ENCODE measurements at regions not wholly inside any gene's neighbourhood (a gene's known extent, or its start where the extent isn't known, plus 50 kb on each side); places are given as distances from the start of the nearest gene placed in this dataset.
"Not testable (repeated sequence)": the region's sequence is repeated elsewhere in the genome, so short reads cannot be mapped to it uniquely, and the experiment has no call there.

GRCh38 chr13:109959903-109960302, 173.5 kb upstream of the IRS2 start:
- H3K4me3 Mint-ChIP-seq, result no peak overlapping the region
- H3K9me3 Mint-ChIP-seq (ENCODE audit: low read depth), result peaks cover 8% of the 10 kb centered on the region
- peaks cover 5% of the 10 kb centered on the region for H3K27me3 Mint-ChIP-seq
- no peaks in the 10 kb centered on the region for H3K36me3 Mint-ChIP-seq
- peaks cover 2% of the 10 kb centered on the region for H3K4me1 Mint-ChIP-seq (ENCODE audit: low read depth)
- H3K27ac Mint-ChIP-seq, result no peak overlapping the region

DNA sequence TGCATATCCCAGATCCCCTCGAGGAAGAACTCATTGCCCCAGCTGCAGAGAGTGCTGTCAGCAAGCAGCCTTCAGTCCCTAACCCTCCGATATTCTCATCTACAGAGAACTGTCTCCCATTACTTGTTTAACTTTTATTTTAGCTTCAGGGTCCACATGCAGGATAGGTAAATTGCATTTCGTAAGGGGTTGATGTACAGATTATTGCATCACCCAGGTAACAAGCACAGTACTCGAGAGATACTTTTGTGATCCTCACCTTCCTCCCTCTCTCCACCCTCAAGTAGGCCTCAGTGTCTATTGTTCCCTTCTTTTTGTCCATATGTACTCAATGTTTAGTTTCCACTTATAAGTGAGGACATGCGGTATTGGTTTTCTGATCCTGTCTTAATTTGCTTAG, 171.5 kb upstream of the IRS2 start:
- peaks cover 2% of the 10 kb centered on the region for H3K27me3 Mint-ChIP-seq
- no peaks in the 10 kb centered on the region for H3K36me3 Mint-ChIP-seq
- peaks cover 8% of the 10 kb centered on the region for H3K9me3 Mint-ChIP-seq (ENCODE audit: low read depth)
- H3K27ac Mint-ChIP-seq, result no peak overlapping the region
- no peaks in the 10 kb centered on the region for H3K4me1 Mint-ChIP-seq (ENCODE audit: low read depth)
- no peak overlapping the region for H3K4me3 Mint-ChIP-seq

DNA sequence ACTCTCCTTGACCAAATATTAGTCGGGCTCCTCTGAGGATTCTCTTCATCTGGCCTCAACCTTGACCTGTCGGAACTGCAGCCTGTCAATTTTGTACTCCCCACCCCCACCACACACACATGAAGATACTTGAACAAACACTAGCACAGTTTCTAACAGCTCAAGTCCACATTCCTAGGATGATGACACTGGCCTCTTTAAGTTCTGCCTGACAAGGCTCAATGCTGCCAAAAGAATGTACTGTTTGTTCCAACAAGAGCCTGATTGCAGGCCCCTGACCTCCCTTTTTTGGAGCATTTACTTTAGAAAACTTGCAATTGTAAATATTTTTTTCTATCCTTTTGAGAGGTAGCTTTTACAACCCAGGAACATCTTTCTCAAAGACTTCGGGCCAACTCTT, 169.2 kb upstream of the IRS2 start:
- no peak overlapping the region for H3K4me3 Mint-ChIP-seq
- no peaks in the 10 kb centered on the region for H3K4me1 Mint-ChIP-seq (ENCODE audit: low read depth)
- H3K27ac Mint-ChIP-seq, result no peak overlapping the region
- H3K27me3 Mint-ChIP-seq, result peaks cover 2% of the 10 kb centered on the region
- peaks cover 8% of the 10 kb centered on the region for H3K9me3 Mint-ChIP-seq (ENCODE audit: low read depth)
- H3K36me3 Mint-ChIP-seq, result no peaks in the 10 kb centered on the region

- Mint-ChIP-seq H3K27me3 (peaks cover 2% of the 10 kb centered on the region), H3K36me3 (no peaks in the 10 kb centered on the region), H3K9me3 (ENCODE audit: low read depth) (peaks cover 8% of the 10 kb centered on the region), H3K27ac (no peak overlapping the region), H3K4me3 (no peak overlapping the region), H3K4me1 (ENCODE audit: low read depth) (no peaks in the 10 kb centered on the region)
Observed at GRCh38 chr13:109954441-109954840, 168.1 kb upstream of the IRS2 start.

GRCh38 chr13:109951491-109951890, 165.1 kb upstream of the IRS2 start:
- no peaks in the 10 kb centered on the region for H3K9me3 Mint-ChIP-seq (ENCODE audit: low read depth)
- peaks cover 2% of the 10 kb centered on the region for H3K27me3 Mint-ChIP-seq
- H3K4me3 Mint-ChIP-seq, result no peak overlapping the region
- H3K27ac Mint-ChIP-seq, result no peak overlapping the region
- H3K4me1 Mint-ChIP-seq (ENCODE audit: low read depth), result no peaks in the 10 kb centered on the region
- H3K36me3 Mint-ChIP-seq, result no peaks in the 10 kb centered on the region

DNA sequence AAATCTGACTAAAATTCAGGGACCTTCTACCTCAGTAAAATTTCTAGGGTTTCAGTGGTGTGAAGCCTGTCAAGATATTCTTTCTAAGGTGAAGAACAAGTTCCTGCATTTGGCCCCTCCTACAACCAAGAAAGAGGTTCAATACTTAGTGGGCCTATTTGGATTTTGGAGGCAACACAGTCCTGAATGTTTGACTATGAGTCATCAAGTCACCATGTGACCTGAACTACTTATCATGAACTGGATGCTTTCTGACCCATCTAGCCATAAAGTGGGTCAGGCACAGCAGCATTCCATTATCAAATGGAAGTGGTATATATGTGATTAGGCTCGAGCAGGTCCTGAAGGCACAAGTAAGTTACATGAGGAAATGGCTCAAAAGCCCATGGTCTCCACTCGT, 163.0 kb upstream of the IRS2 start:
- Mint-ChIP-seq H3K27ac (no peak overlapping the region), H3K27me3 (peaks cover 5% of the 10 kb centered on the region), H3K4me3 (no peak overlapping the region), H3K9me3 (ENCODE audit: low read depth) (no peaks in the 10 kb centered on the region), H3K4me1 (ENCODE audit: low read depth) (no peaks in the 10 kb centered on the region), H3K36me3 (no peaks in the 10 kb centered on the region)

- no peaks in the 10 kb centered on the region for H3K36me3 Mint-ChIP-seq
- H3K27ac Mint-ChIP-seq, result no peak overlapping the region
- H3K9me3 Mint-ChIP-seq (ENCODE audit: low read depth), result no peaks in the 10 kb centered on the region
- H3K4me1 Mint-ChIP-seq (ENCODE audit: low read depth), result no peaks in the 10 kb centered on the region
- no peak overlapping the region for H3K4me3 Mint-ChIP-seq
- peaks cover 10% of the 10 kb centered on the region for H3K27me3 Mint-ChIP-seq
Observed at GRCh38 chr13:109947006-109947405, 160.6 kb upstream of the IRS2 start.

- no peaks in the 10 kb centered on the region for H3K4me1 Mint-ChIP-seq (ENCODE audit: low read depth)
- no peaks in the 10 kb centered on the region for H3K9me3 Mint-ChIP-seq (ENCODE audit: low read depth)
- H3K27ac Mint-ChIP-seq, result no peak overlapping the region
- peaks cover 10% of the 10 kb centered on the region for H3K27me3 Mint-ChIP-seq
- no peaks in the 10 kb centered on the region for H3K36me3 Mint-ChIP-seq
- H3K4me3 Mint-ChIP-seq, result no peak overlapping the region
Observed at GRCh38 chr13:109945206-109945960, 159.0 kb upstream of the IRS2 start.

DNA sequence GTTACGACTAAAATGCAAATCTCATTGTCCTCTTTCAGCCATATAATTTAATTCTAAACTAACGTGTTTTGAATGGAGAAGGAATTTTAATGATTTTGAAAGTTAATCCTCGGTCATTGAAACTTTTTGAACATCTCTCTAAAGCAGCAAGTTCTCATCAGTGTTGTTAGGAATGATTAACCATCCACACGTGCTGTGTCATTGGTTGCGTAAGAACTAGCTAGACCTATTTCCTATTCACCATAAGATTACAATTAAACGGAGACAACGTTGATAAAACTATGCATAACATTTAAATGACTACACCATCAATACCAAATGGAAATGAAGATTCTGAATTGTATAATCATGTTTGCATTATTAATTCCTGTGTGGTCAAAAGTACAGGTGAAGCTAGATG, 155.6 kb upstream of the IRS2 start:
- peaks cover 10% of the 10 kb centered on the region for H3K27me3 Mint-ChIP-seq
- H3K4me3 Mint-ChIP-seq, result no peak overlapping the region
- no peak overlapping the region for H3K27ac Mint-ChIP-seq
- no peaks in the 10 kb centered on the region for H3K36me3 Mint-ChIP-seq
- H3K9me3 Mint-ChIP-seq (ENCODE audit: low read depth), result no peaks in the 10 kb centered on the region
- no peaks in the 10 kb centered on the region for H3K4me1 Mint-ChIP-seq (ENCODE audit: low read depth)

GRCh38 chr13:109941221-109941620, 154.8 kb upstream of the IRS2 start:
- Mint-ChIP-seq H3K4me1 (ENCODE audit: low read depth) (no peaks in the 10 kb centered on the region), H3K27ac (no peak overlapping the region), H3K36me3 (no peaks in the 10 kb centered on the region), H3K9me3 (ENCODE audit: low read depth) (no peaks in the 10 kb centered on the region), H3K4me3 (no peak overlapping the region), H3K27me3 (peaks cover 10% of the 10 kb centered on the region)

GRCh38 chr13:109940637-109941036, 154.3 kb upstream of the IRS2 start:
- no peaks in the 10 kb centered on the region for H3K9me3 Mint-ChIP-seq (ENCODE audit: low read depth)

GRCh38 chr13:109939838-109940237, 153.5 kb upstream of the IRS2 start:
- Mint-ChIP-seq H3K27me3 (peaks cover 7% of the 10 kb centered on the region), H3K4me1 (ENCODE audit: low read depth) (no peaks in the 10 kb centered on the region)

More at GRCh38 chr13:109940637-109941036, 154.3 kb upstream of the IRS2 start:
- H3K4me1 Mint-ChIP-seq (ENCODE audit: low read depth), result no peaks in the 10 kb centered on the region
- H3K27ac Mint-ChIP-seq, result no peak overlapping the region
- no peaks in the 10 kb centered on the region for H3K36me3 Mint-ChIP-seq
- no peak overlapping the region for H3K4me3 Mint-ChIP-seq
- H3K27me3 Mint-ChIP-seq, result peaks cover 10% of the 10 kb centered on the region

GRCh38 chr13:109939180-109939579, 152.8 kb upstream of the IRS2 start:
- H3K4me3 Mint-ChIP-seq, result no peak overlapping the region
- no peak overlapping the region for H3K27ac Mint-ChIP-seq
- no peaks in the 10 kb centered on the region for H3K36me3 Mint-ChIP-seq
- H3K27me3 Mint-ChIP-seq, result peaks cover 6% of the 10 kb centered on the region
- H3K4me1 Mint-ChIP-seq (ENCODE audit: low read depth), result no peaks in the 10 kb centered on the region
- no peaks in the 10 kb centered on the region for H3K9me3 Mint-ChIP-seq (ENCODE audit: low read depth)

More at GRCh38 chr13:109939838-109940237, 153.5 kb upstream of the IRS2 start:
- H3K27ac Mint-ChIP-seq, result no peak overlapping the region
- H3K9me3 Mint-ChIP-seq (ENCODE audit: low read depth), result no peaks in the 10 kb centered on the region
- H3K4me3 Mint-ChIP-seq, result no peak overlapping the region
- no peaks in the 10 kb centered on the region for H3K36me3 Mint-ChIP-seq

DNA sequence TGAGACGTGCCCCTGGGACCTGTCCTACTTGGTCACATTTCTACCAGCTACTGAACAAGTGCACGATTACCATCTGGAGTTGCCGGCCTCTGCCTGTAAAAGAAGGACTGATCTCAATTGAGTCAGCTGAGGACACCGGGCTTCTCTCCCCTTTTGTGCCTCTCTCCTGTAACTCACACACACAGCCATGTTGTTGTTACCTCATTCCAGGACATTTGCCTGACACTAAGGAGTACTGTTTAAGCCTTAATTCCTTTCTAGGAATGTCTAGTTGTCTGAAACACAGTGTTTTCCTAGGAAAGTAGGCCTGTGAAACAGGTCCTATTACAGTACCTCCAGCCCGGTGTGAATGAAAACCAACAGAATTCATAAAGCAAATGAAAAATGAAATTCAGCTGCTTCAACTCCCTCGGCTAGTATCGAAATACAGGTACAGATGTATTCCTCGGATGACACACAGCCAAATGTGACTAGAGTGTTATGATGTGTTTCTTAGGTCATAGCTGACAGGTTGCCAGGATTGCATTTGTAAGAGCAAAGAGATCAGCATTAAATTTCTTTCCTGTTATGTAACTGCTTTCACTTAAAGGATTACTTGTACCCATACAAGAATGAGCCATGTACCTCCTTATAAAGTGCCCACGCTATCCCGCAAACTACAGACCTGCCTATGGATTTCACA, 152.0 kb upstream of the IRS2 start:
- Mint-ChIP-seq H3K4me1 (ENCODE audit: low read depth) (no peaks in the 10 kb centered on the region), H3K27ac (no peak overlapping the region), H3K27me3 (peaks cover 2% of the 10 kb centered on the region), H3K4me3 (no peak overlapping the region), H3K9me3 (ENCODE audit: low read depth) (no peaks in the 10 kb centered on the region), H3K36me3 (no peaks in the 10 kb centered on the region)

GRCh38 chr13:109934520-109934919, 148.1 kb upstream of the IRS2 start:
- H3K4me1 Mint-ChIP-seq (ENCODE audit: low read depth); H3K27me3 Mint-ChIP-seq; H3K9me3 Mint-ChIP-seq (ENCODE audit: low read depth); H3K36me3 Mint-ChIP-seq; H3K4me3 Mint-ChIP-seq; H3K27ac Mint-ChIP-seq: not testable (repeated sequence)

- H3K4me1 Mint-ChIP-seq (ENCODE audit: low read depth), result no peaks in the 10 kb centered on the region
- H3K36me3 Mint-ChIP-seq, result no peaks in the 10 kb centered on the region
- no peak overlapping the region for H3K4me3 Mint-ChIP-seq
- no peaks in the 10 kb centered on the region for H3K27me3 Mint-ChIP-seq
- H3K9me3 Mint-ChIP-seq (ENCODE audit: low read depth), result no peaks in the 10 kb centered on the region
- no peak overlapping the region for H3K27ac Mint-ChIP-seq
Observed at GRCh38 chr13:109933476-109933875, 147.1 kb upstream of the IRS2 start.
